ENCODE measurements at regions not wholly inside any gene's neighbourhood (a gene's known extent, or its start where the extent isn't known, plus 50 kb on each side); places are given as distances from the start of the nearest gene placed in this dataset.

DNA sequence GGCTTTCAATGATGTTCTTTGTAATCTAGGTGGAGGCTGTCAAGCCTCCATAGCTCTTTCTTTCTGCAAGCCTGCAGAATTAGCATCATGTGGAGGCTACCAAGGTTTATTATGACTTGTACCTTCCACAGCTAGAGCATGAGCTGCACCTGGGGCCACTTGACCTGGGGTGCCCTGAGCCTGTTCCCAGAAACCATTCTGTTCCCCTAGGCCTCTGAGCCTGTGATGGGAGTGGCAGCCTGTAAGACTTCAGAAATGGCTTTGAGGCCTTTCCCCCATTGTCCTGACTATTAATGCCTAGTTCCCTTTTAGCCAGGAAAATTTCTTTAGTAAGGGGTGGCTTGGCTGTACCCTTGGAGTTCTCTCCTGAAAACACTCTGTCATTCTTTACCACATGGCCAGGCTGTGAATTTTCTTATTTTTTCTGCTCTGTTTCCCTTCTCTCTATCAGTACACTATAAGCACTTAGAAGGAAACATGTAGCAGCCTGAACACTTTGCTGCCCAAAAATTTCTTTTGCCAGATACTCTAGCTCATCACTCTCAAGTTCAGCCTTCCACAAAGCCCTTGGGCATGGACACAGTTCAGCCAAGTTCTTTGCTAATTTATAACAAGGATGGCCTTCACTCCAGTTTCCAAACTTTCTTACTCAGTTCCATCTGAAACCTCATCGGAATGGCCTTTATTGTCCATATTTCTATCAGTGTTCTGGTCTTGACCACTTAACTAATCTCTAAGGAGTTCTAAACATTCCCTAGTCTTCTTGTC, 61.4 kb upstream of the NR3C1 start:
- no peak for DNase-seq (ENCODE audit: low spot score)

DNA sequence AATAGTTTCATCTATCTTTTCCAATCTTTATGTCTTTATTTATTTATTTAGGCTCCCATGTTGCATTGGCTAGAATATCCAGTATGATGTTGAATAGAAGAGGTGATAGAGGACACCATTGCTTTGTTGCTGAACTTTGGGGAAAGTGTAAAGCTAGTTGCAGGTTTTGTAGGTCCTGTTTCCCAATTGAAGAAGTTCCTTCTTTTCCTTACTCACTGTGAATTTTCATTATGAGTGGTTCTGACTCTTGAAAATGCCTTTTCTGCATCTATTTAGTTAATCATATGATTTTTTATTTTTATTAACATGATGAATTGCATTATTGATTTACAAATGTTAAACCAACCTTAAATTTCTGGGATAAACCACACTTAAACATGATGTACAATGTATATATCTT, 58.9 kb upstream of the NR3C1 start:
- DNase-seq (ENCODE audit: low spot score) = no peak

DNA sequence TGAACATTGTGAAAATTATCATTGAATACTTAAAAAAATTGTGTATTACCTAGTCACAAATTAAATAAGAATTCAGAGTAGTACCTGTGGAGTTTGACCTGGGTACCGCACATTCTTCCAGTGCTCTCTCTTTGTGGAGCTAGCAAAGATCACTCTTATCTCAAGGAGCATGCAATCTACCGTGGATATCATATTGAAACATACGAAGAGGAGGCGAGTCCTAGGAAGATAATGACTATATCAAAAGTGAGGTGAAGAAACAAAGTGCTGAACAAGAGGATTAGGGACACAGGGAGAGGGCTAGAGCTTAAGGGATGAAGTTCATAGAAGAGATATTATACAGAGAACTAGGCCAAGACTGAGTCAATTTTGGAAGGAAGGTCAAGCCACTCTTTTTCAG, 55.9 kb upstream of the NR3C1 start:
- no peak for DNase-seq (ENCODE audit: low spot score)

DNA sequence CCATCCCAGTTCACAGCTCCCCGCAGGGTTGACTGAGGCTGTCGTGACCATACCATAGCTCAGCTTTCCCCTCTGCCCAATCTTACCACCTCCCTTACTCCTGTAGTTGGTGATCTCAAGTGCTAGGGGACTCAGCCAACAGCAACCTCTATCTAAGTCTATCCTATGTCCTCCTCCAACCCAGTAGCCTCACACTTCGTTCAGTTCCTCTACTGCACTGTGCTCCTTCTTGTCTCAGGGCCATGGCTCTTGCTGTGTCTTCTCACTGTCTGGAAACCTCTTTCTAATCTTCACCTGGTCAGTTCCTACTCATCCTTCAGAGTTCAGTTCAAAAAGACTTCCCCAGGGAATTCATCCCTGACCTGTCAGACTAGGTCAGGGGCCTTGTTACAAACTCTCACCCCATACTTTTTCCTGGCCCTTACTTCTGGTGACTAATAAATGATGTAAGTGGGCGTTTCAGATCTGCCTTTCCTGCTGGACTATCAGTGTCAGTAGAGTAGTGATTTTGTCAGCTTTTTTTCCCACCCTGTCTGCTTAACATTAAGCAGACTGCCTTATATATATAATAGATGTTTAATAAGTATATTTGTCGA, 53.6 kb upstream of the NR3C1 start:
- DNase-seq (ENCODE audit: low spot score) = no peak

DNA sequence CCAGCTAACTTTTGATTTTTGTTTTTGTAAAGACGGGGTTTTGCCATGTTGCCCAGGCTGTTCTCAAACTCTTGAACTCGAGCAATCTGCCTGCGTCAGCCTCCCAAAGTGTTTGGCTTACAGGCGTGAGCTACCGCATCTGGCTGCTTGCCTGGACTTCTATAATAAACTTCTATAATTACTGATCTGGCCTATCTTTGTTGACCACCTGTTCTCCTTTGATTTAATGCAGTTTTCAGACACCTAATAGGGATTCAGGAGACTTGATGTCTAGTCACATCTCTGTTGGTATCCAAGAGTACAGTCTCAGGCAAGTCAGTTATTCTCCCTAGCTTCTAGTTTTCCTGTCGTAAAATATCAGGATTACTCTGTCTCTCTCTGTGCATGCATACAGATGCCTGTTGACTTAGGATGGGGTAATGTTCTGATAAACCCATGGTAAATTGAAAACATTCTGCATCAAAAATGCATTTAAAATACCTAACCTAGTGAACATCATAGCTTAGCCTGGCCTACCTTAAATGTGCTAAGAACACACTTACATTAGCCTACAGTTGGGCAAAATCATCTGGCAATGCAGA, 51.5 kb upstream of the NR3C1 start:
- DNase-seq (ENCODE audit: low spot score) = no peak

DNA sequence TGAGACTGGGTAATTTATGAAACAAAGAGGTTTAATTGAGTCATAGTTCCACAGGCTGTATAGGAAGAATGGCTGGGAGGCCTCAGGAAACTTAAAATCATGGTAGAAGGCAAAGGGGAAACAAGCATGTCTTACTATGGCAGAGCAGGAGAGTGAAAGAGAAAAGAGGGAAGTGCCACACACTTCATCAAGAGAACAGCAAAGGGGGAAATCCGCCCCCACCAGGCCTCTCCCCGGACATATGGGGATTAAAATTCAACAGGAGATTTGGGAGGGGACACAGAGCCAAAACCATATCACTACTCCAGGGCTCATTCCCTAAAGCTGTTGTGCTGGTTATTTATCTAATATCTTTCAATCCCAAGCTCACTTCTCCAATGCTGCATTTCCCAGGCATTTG, 50.2 kb upstream of the NR3C1 start:
- DNase-seq (ENCODE audit: low spot score) = no peak
